Naive thymus-derived CD8-positive, alpha-beta T cell (primary cell): ENCODE measurements at regions not wholly inside any gene's neighbourhood (a gene's known extent, or its start where the extent isn't known, plus 50 kb on each side); places are given as distances from the start of the nearest gene placed in this dataset.
"Not testable (repeated sequence)": the region's sequence is repeated elsewhere in the genome, so short reads cannot be mapped to it uniquely, and the experiment has no call there.

Experiments
- ATAC-seq, 2 donors: fragments of 150-1000 bp; cut with Tn5 transposase in 1 of 2; sonication (Bioruptor Pico), chemical (Tn5 transposase) in 1 of 2; 1 replicate in 1 of 2; 2 replicates in 1 of 2; pipeline ENCODE4 v1.10.0; 2021; ENCODE audit warnings: mild to moderate bottlenecking in 2 of 2, moderate library complexity in 2 of 2
- POLR2A ChIA-PET: fragments of 350-600 bp; sonication (Branson Sonifier 250); formaldehyde crosslinking; loops from one replicate; lab custom pipeline; 2021; ENCODE audit warnings: antibody characterized with exemption; lab: Charles Lee
- DNase-seq, 10 donors: peaks; one replicate each; pipeline versions ENCODE4 v3.0.0 to v3.0.0-alpha.2; 2020 to 2022
- H3K27ac Mint-ChIP-seq, 10 donors: one replicate each; pipeline ENCODE4 v1.8.0; 2020 to 2022; ENCODE audit warnings: mild to moderate bottlenecking in 10 of 10, mixed read lengths in 10 of 10, moderate library complexity in 4 of 10, inconsistent platforms in 1 of 10
- H3K27me3 Mint-ChIP-seq, 5 donors: one replicate each; pipeline ENCODE4 v1.8.0; 2021 to 2022; ENCODE audit warnings: mixed read lengths in 5 of 5
- H3K36me3 Mint-ChIP-seq, 3 donors: one replicate each; pipeline ENCODE4 v1.8.0; 2020 to 2022; ENCODE audit warnings: mixed read lengths in 3 of 3, mild to moderate bottlenecking in 2 of 3, inconsistent platforms in 1 of 3
- H3K4me1 Mint-ChIP-seq, 4 donors: one replicate each; pipeline ENCODE4 v1.8.0; 2021 to 2022; ENCODE audit warnings: mixed read lengths in 4 of 4
- H3K4me3 Mint-ChIP-seq, 10 donors: one replicate each; pipeline ENCODE4 v1.8.0; 2020 to 2022; ENCODE audit warnings: mild to moderate bottlenecking in 10 of 10, mixed read lengths in 10 of 10, moderate library complexity in 6 of 10, inconsistent platforms in 1 of 10
- H3K9me3 Mint-ChIP-seq, 9 donors: one replicate each; pipeline ENCODE4 v1.8.0; 2020 to 2022; ENCODE audit warnings: mixed read lengths in 9 of 9, mild to moderate bottlenecking in 3 of 9, inconsistent platforms in 1 of 9, moderate library complexity in 1 of 9

DNA sequence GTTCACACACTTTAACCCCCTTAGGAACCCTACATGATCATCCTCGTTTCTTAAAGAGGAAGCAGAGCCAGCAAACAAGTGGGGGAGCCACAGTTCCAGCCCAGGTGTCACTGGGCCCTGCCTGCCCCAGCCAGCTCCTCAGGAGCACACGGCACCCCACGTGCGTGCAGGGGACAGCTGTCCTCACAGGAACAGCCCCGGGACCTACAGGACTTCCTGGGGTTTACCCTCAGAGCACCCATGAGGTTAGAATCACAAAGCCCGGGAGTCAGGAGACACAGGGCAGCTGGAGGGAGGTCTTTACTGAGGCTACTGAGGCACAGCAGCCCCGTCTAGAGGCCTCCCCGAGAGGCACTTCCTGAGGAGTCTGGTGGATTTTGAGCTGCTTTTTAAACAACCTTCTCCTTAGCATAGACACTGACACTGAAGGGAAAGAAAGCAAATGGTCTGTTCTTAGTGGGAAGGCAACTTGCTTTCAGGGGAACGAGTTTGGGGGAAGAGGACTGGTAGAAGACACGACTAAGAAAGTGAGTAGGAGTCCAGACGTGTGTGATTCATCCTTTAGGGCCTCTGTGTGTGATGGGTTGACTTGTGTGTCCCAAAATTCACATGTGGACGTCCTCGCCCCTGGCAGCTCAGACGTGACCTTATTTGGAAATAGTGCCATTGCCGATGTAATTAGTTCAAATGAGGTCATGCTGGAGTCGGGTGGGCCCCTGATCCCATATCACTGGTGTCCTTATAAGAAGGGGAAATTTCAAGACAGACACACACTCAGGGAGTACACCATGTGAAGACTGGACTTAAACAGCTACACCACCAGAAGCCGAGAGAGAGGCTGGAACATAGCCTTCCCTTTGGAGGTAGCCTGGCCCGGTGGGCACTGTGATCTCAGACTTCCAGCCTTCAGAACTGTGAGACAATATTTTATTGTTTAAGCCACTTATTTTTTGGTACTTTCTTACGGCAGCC, 278.4 kb upstream of the PLGLB2 start:
- H3K27ac Mint-ChIP-seq = peak overlapping the region in 9 of 10 donors; percentile 30 to 95 (median 84)
- H3K4me3 Mint-ChIP-seq = peak overlapping the region in 7 of 10 donors; percentile 14 to 82 (median 56)
- DNase-seq, H3K27me3 Mint-ChIP-seq, H3K36me3 Mint-ChIP-seq, H3K9me3 Mint-ChIP-seq, POLR2A ChIA-PET: not testable (repeated sequence)
- peak in 1 of 2 donors; percentile 26 for ATAC-seq
- peaks cover 0 to 38% (median 10%) of the 10 kb centered on the region in 4 donors for H3K4me1 Mint-ChIP-seq

DNA sequence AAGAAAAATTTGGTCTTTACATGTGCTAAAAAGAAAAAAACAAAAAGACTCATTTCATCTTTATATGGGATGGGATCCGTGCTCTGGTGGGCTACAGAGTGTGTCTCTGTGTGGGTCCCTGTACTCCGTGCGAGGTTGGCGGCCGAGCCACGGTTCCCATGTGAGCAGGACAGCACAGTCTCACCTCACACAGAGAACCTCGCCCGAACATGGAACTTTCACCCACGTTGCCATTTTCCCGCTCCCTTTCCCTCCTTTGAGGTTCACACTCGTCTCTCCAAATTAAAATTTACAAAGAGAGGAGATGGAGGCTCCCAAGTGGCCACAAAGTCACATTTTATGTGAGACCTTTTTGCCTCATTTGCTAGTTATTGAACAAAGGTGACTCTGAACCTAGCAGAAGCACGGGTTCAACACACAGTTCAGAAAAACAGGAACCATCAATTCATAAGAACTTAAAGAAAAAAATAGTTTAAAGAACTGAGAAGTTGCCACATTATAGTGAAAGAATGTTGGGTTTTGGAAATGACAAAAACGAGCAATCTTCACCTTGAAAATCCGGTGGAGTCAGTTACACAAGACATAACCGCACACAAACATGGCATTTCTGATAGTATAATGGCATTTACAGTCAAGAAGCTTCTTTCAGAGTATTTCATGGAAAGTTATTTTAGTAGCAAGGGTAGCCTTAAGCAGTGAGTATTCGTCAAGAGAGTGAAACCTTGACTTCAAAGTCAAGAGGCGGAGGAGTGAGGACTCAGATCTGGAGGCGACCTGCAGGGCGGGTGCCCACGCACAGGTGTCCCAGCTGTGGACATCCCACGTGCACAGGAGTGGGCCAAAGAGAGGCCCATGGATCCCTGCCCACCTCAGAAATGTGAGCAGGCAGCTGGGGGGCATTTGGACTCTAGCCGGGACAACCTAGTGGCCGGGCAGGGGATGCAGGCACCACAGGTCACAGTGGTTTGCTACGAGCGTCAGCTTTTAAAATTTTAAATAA, 277.2 kb upstream of the PLGLB2 start:
- Mint-ChIP-seq H3K27ac (peak overlapping the region in 7 of 10 donors; percentile 7 to 91 (median 76)), H3K4me1 (peaks cover 0 to 29% (median 10%) of the 10 kb centered on the region in 4 donors), H3K4me3 (peak overlapping the region in 6 of 10 donors; percentile 33 to 62 (median 52))
- DNase-seq, H3K27me3 Mint-ChIP-seq, POLR2A ChIA-PET, ATAC-seq, H3K36me3 Mint-ChIP-seq, H3K9me3 Mint-ChIP-seq: not testable (repeated sequence)

DNA sequence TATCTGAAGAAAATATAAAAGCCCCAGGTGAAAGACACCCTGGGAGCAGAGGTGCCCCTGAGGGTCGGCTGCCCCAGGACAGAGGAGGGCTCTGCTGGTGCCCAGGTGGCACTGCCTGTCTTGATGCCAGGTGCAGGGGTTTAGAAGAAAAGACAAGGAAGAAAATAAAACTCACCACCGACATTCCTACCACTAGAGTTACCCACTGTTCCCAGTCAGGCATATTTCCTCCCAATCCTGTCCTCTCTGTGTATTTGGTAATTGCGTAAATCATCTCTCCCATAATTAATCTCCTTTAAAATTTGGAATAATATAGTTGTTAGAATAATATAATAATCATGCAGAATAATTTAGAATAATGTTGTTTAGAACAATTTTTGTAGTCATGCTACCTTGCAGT, 276.4 kb upstream of the PLGLB2 start:
- not testable (repeated sequence) for H3K36me3 Mint-ChIP-seq, H3K4me3 Mint-ChIP-seq

DNA sequence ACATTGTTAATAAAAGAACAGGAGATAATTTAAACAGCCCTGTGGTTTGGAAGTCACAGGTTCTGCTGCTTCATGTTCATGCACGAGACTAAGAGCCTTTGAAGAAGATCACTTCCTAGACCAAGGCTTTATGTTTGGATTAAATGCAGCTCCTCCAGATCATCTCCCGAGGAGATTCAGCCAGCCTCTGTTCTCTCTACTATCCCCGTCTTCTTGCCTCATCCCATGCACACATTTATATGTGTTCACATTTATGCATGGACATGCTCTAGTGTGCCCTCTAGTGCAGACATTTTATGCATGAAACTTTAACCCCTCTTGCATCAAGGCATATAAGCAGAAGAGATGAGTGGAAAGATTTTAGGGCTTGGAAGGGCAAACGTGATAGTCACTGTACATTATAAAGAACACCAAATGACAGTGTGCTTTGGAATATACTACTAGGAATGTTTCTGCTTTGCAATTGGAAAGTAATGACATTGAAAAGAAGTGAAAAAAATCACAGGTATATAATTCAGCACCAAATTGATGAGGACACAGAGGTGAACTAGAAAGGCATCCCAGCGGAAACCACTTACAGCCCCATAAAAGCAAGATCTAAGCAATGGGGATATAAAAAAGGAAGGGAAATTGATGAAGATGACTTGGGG, 271.5 kb upstream of the PLGLB2 start:
- POLR2A ChIA-PET, H3K27me3 Mint-ChIP-seq, DNase-seq, H3K9me3 Mint-ChIP-seq, H3K36me3 Mint-ChIP-seq: not testable (repeated sequence)
- Mint-ChIP-seq H3K4me1 (peaks cover 0 to 11% (median 2%) of the 10 kb centered on the region in 4 donors), H3K27ac (peak overlapping the region in 3 of 10 donors; percentile 52 to 84 (median 54)), H3K4me3 (peak overlapping the region in 1 of 10 donors; percentile 39)
- ATAC-seq = peak in 1 of 2 donors; percentile 44

More for the DNA sequence above, 276.4 kb upstream of the PLGLB2 start:
- H3K9me3 Mint-ChIP-seq, H3K27me3 Mint-ChIP-seq, POLR2A ChIA-PET, ATAC-seq, DNase-seq: not testable (repeated sequence)
- H3K4me1 Mint-ChIP-seq = peaks cover 0 to 31% (median 9%) of the 10 kb centered on the region in 4 donors
- peak overlapping the region in 3 of 10 donors; percentile 76 to 86 (median 83) for H3K27ac Mint-ChIP-seq

DNA sequence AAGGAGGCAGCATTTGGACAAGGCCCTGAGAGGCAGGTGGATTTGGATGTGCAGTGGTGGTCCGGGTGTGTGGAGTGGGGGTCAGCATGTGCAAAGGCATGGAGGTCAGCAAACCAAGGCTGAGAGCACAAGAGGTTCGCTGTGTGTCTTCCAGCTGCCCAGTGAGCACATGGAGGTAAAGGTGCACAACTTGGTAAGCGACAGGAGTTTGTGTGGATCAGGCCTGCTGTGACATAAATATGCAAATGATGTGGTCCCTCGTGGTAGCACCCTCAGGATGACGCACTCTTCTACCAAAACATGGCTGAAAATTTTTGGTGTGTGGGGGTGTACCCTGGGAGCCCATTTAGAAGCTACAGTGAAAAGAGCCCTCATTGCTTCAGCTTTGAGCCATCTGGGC, 271.0 kb upstream of the PLGLB2 start:
- POLR2A ChIA-PET, H3K27me3 Mint-ChIP-seq, H3K9me3 Mint-ChIP-seq, DNase-seq, H3K36me3 Mint-ChIP-seq: not testable (repeated sequence)
- peak in 1 of 2 donors; percentile 57 for ATAC-seq
- Mint-ChIP-seq H3K4me1 (peaks cover 0 to 11% (median 2%) of the 10 kb centered on the region in 4 donors), H3K27ac (peak overlapping the region in 4 of 10 donors; percentile 54 to 84 (median 64)), H3K4me3 (peak overlapping the region in 2 of 10 donors; percentile 16 to 61)

DNA sequence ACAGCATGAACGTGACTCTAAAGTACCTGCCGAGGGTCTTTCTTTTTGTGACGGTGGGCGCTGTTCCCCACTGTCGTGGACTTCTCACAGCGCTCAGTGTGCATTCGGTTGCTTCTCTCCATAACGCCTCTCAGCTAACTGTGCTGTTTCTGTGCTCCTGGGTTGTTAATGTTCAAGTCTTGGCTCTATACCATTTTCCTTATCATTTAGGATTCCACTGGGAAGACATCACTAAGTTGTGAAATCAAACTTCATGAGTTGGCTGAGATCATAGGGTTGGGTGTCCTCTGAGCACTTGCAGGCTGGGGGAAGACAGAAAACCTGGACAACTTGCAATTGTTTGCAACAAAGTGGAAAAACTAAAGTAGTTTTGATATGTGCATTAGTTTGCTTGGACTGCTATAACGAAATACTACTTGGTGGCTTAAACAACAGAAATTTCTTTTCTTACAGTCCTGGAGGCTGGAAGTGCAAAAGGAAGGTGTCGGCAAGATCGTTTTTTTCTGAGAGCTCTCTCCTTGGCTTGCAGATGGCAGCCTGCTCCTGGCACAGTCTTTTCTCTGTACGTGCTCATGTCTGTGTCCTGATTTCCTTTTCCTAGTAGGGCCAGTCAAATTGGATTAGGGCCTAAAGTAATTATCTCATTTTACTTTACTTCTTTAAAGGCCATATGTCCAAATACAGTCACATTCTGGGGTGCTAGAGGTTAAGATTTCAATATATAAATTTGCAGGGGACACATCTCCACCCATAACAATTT, 270.0 kb upstream of the PLGLB2 start:
- H3K4me1 Mint-ChIP-seq = peaks cover 0 to 13% (median 2%) of the 10 kb centered on the region in 4 donors
- POLR2A ChIA-PET, H3K27me3 Mint-ChIP-seq, H3K4me3 Mint-ChIP-seq, H3K9me3 Mint-ChIP-seq, ATAC-seq, H3K27ac Mint-ChIP-seq, H3K36me3 Mint-ChIP-seq, DNase-seq: not testable (repeated sequence)

DNA sequence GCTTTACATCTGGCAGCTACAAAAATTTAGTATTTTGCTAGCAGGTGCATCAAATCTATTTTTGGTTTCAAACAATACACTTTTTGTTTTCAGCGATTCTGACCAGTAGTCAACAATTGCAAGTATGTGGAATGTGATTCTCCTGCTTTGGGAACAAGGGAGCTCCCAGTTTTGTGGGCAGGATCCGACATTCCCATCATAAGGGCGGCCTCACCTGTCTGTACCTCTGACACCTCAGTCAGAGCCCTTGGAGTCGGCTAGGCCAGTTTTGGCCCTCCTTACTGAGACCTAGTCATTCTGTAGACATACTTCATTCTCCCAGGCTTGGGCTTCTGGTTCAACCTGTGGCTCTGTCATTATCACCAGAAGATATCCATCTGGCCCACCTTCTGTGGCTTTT, 269.0 kb upstream of the PLGLB2 start:
- H3K4me3 Mint-ChIP-seq, H3K36me3 Mint-ChIP-seq, ATAC-seq, H3K27ac Mint-ChIP-seq, POLR2A ChIA-PET, H3K27me3 Mint-ChIP-seq, DNase-seq, H3K9me3 Mint-ChIP-seq: not testable (repeated sequence)
- H3K4me1 Mint-ChIP-seq = peaks cover 0 to 16% (median 2%) of the 10 kb centered on the region in 4 donors

DNA sequence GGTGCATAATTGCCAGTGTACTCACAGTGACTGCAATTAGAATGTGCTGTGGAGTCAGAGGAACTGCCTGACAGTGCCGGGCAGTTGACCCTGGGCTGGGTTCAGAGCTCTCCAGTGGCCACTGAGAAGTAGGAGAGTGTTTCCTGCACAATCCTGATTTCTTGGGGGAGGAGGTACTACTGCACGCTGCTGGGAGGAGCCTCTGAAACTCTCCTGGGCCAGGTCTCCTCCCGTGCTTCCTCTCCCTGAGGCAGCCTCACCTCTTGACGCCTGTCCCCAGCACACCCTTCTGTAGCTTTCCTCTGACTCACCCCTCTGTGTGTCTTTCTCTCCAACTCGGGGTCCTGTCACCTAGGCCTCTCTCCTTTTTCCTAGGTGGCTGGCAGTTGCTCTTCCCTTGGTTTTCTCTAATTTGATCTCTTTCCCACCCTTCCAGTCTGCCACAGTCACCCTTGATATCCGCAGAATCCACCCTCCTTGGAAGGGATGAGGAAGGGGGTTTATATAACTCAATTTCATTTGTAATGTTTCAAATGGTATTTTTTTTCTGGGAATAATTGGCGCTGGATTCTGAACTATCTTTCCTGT, 264.7 kb upstream of the PLGLB2 start:
- peak; percentile 25 to 28 for ATAC-seq
- H3K36me3 Mint-ChIP-seq, DNase-seq, POLR2A ChIA-PET, H3K27me3 Mint-ChIP-seq, H3K9me3 Mint-ChIP-seq: not testable (repeated sequence)
- peak overlapping the region in 3 of 10 donors; percentile 36 to 60 (median 40) for H3K27ac Mint-ChIP-seq
- peak overlapping the region in 2 of 10 donors; percentile 10 to 61 for H3K4me3 Mint-ChIP-seq
- peaks cover 0 to 24% (median 2%) of the 10 kb centered on the region in 4 donors for H3K4me1 Mint-ChIP-seq

DNA sequence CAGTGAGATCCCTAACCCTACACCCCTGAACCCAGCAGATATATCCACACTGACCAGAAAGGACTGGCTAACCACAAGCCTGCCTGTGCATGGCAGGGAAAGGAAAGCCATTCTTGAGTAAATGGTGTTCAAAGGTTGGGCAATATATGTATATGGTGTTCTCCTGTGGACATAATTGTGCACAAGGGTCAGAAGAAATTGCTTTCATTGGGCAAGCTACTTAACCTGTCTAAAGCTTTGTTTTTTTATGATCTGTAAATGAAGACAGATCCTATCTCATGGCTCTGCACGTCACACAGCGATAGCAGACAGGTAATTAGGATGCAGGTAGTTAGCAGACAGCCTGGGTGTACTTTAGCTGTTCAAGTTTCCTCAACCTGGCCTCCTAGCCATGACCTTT, 263.5 kb upstream of the PLGLB2 start:
- H3K27me3 Mint-ChIP-seq, H3K27ac Mint-ChIP-seq, H3K36me3 Mint-ChIP-seq, POLR2A ChIA-PET, H3K9me3 Mint-ChIP-seq, H3K4me3 Mint-ChIP-seq, DNase-seq, ATAC-seq: not testable (repeated sequence)
- peaks cover 0 to 24% (median 2%) of the 10 kb centered on the region in 4 donors for H3K4me1 Mint-ChIP-seq

DNA sequence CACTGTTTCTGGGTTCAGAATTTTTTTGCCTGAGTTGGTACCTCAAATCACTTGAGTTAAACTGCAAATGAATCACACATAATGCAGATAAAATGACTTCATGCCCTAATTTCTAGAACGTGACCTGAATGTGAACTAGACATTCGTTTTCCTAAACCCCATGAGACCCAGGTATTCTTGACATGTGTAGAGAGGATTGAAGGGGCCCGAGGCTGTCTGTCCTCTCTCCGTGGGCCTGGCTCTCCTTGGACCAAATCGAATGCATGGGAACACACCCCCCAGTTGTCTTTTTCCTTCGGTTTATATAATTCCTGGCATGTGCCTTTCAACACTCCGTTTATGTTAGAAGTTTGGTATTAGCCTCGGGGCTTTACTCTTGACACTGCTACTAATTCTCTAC, 262.4 kb upstream of the PLGLB2 start:
- POLR2A ChIA-PET, ATAC-seq, H3K36me3 Mint-ChIP-seq, DNase-seq, H3K9me3 Mint-ChIP-seq, H3K27me3 Mint-ChIP-seq: not testable (repeated sequence)
- H3K4me3 Mint-ChIP-seq = peak overlapping the region in 1 of 10 donors; percentile 37
- H3K27ac Mint-ChIP-seq = peak overlapping the region in 4 of 10 donors; percentile 13 to 84 (median 45)
- peaks cover 0 to 24% (median 2%) of the 10 kb centered on the region in 4 donors for H3K4me1 Mint-ChIP-seq

DNA sequence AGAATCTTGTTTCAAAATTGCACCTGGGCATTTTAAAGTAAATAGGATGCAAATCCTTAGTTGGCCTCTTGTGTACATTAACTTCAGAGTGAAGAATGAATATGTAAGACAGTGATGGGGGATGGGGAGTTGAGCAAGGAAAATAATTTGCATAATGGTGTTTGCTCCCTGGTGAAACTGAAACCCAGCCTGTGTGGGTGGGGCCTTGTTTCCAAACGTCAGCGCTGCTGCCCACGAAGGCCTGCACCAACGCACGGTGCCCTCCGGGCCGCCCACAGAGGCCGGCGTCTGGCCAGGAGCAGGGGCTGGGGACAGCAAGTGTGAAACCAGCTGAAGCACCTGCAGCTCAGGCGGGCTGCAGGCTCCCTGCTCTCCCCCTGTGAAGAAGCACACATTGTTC, 262.0 kb upstream of the PLGLB2 start:
- H3K9me3 Mint-ChIP-seq, H3K27me3 Mint-ChIP-seq, H3K36me3 Mint-ChIP-seq, POLR2A ChIA-PET: not testable (repeated sequence)
- Mint-ChIP-seq H3K4me1 (peaks cover 0 to 24% (median 2%) of the 10 kb centered on the region in 4 donors), H3K4me3 (peak overlapping the region in 2 of 10 donors; percentile 26 to 37), H3K27ac (peak overlapping the region in 3 of 10 donors; percentile 48 to 80 (median 73))
- peak in 4 of 10 donors; percentile 7 to 36 (median 20) for DNase-seq
- peak; percentile 83 to 90 for ATAC-seq
